ENCODE measurements at regions not wholly inside any gene's neighbourhood (a gene's known extent, or its start where the extent isn't known, plus 50 kb on each side); places are given as distances from the start of the nearest gene placed in this dataset.
"Not testable (repeated sequence)": the region's sequence is repeated elsewhere in the genome, so short reads cannot be mapped to it uniquely, and the experiment has no call there.

GRCh38 chr13:68923995-68924394, 1183.6 kb upstream of the ATXN8OS start:
- no peak for DNase-seq

- no peak for DNase-seq
Measured at GRCh38 chr13:68908879-68909278, 1198.7 kb upstream of the ATXN8OS start.

- no peak for DNase-seq
Measured at GRCh38 chr13:68905186-68905585, 1202.4 kb upstream of the ATXN8OS start.

- DNase-seq = no peak
Measured at GRCh38 chr13:68897331-68897928, 1210.2 kb upstream of the ATXN8OS start.

GRCh38 chr13:68895696-68896095, 1211.9 kb upstream of the ATXN8OS start:
- DNase-seq = no peak

- not testable (repeated sequence) for DNase-seq
Measured at GRCh38 chr13:68893721-68894120, 1213.9 kb upstream of the ATXN8OS start.

GRCh38 chr13:68892596-68892995, 1215.0 kb upstream of the ATXN8OS start:
- not testable (repeated sequence) for DNase-seq

- not testable (repeated sequence) for DNase-seq
Measured at GRCh38 chr13:68890101-68890500, 1217.5 kb upstream of the ATXN8OS start.

GRCh38 chr13:68888832-68889231, 1218.8 kb upstream of the ATXN8OS start:
- no peak for DNase-seq

GRCh38 chr13:68872338-68872737, 1235.3 kb upstream of the ATXN8OS start:
- DNase-seq = no peak

- no peak for DNase-seq
Measured at GRCh38 chr13:68851026-68851425, 1256.6 kb upstream of the ATXN8OS start.

GRCh38 chr13:68850160-68850559, 1257.5 kb upstream of the ATXN8OS start:
- DNase-seq = no peak

- no peak for DNase-seq
Measured at GRCh38 chr13:68846663-68847062, 1261.0 kb upstream of the ATXN8OS start.

- DNase-seq = no peak
Measured at GRCh38 chr13:68834375-68834774, 1273.3 kb upstream of the ATXN8OS start.

- no peak for DNase-seq
Measured at GRCh38 chr13:68816715-68817114, 1290.9 kb upstream of the ATXN8OS start.

GRCh38 chr13:68813180-68813796, 1294.3 kb upstream of the ATXN8OS start:
- DNase-seq = no peak

- no peak for DNase-seq
Measured at GRCh38 chr13:68810660-68811059, 1297.0 kb upstream of the ATXN8OS start.

- no peak for DNase-seq
Measured at GRCh38 chr13:68808456-68808855, 1299.2 kb upstream of the ATXN8OS start.

- no peak for DNase-seq
Measured at GRCh38 chr13:68806125-68806524, 1301.5 kb upstream of the ATXN8OS start.

- no peak for DNase-seq
Measured at GRCh38 chr13:68784275-68784674, 1323.4 kb upstream of the ATXN8OS start.

GRCh38 chr13:68759617-68760016, 1348.0 kb upstream of the ATXN8OS start:
- DNase-seq = no peak

GRCh38 chr13:68749796-68750195, 1357.8 kb upstream of the ATXN8OS start:
- DNase-seq = no peak

- DNase-seq = no peak
Measured at GRCh38 chr13:68748038-68748437, 1359.6 kb upstream of the ATXN8OS start.

GRCh38 chr13:68745502-68745901, 1362.1 kb upstream of the ATXN8OS start:
- DNase-seq = peak; percentile 12

- no peak for DNase-seq
Measured at GRCh38 chr13:68736961-68737360, 1370.7 kb upstream of the ATXN8OS start.

Measured in NCI-H1105 (cell line).